Common myeloid progenitor, CD34-positive (primary cell): ENCODE measurements at regions not wholly inside any gene's neighbourhood (a gene's known extent, or its start where the extent isn't known, plus 50 kb on each side); places are given as distances from the start of the nearest gene placed in this dataset.
"Not testable (repeated sequence)": the region's sequence is repeated elsewhere in the genome, so short reads cannot be mapped to it uniquely, and the experiment has no call there.

Experiments
- CTCF ChIA-PET: fragments of 350-600 bp; sonication (Branson Sonifier 250); formaldehyde crosslinking; loops from one replicate; lab custom pipeline; 2021; ENCODE audit warnings: antibody characterized with exemption; lab: Charles Lee
- POLR2A ChIA-PET: fragments of 350-600 bp; sonication (Branson Sonifier 250); formaldehyde crosslinking; loops from one replicate; lab custom pipeline; 2021; ENCODE audit warnings: antibody characterized with exemption; lab: Charles Lee
- DNase-seq, 3 donors: peaks; one replicate each; pipeline versions ENCODE4 v3.0.0 to v3.0.0-alpha.2; 2013
- H3K27ac ChIP-seq, 2 experiments: 1 replicate in 1 of 2; 2 replicates in 1 of 2; pipeline ENCODE4 v1.7.0; 2013; ENCODE audit warnings: inconsistent platforms in 2 of 2, low read length in 2 of 2, mild to moderate bottlenecking in 2 of 2, low read depth in 1 of 2, moderate library complexity in 1 of 2; ENCODE audit not compliant: severe bottlenecking in 2 of 2, insufficient read depth in 1 of 2, poor library complexity in 1 of 2
- H3K27me3 ChIP-seq, 5 experiments: replicated peaks in 2 of 5; 1 replicate in 3 of 5; 2 replicates in 2 of 5; pipeline versions ENCODE4 v1.6.1 to v1.7.0; 2013; ENCODE audit warnings: low read length in 4 of 5, mild to moderate bottlenecking in 2 of 5, moderate library complexity in 2 of 5, inconsistent platforms in 1 of 5; ENCODE audit not compliant: insufficient read depth in 5 of 5, control insufficient read depth in 4 of 5
- H3K36me3 ChIP-seq, 4 experiments: 1 replicate in 2 of 4; 2 replicates in 2 of 4; pipeline versions ENCODE4 v1.6.1 to v1.7.0; 2013; ENCODE audit warnings: low read length in 3 of 4, control low read depth in 1 of 4, mild to moderate bottlenecking in 1 of 4; ENCODE audit not compliant: control insufficient read depth in 4 of 4, insufficient read depth in 4 of 4
- H3K4me1 ChIP-seq, 4 experiments: 1 replicate in 3 of 4; 2 replicates in 1 of 4; pipeline versions ENCODE4 v1.6.1 to v1.7.1; 2013; ENCODE audit warnings: low read length in 3 of 4, mild to moderate bottlenecking in 3 of 4, control low read depth in 1 of 4, inconsistent platforms in 1 of 4, moderate library complexity in 1 of 4; ENCODE audit not compliant: control insufficient read depth in 4 of 4, insufficient read depth in 4 of 4; ENCODE audit errors: control extremely low read depth in 1 of 4
- H3K4me3 ChIP-seq, 7 experiments: 1 replicate in 4 of 7; 2 replicates in 3 of 7; pipeline versions ENCODE4 v1.5.1 to v1.7.0; 2013; ENCODE audit warnings: mild to moderate bottlenecking in 7 of 7, low read length in 6 of 7, moderate library complexity in 6 of 7, inconsistent platforms in 2 of 7, low read depth in 2 of 7, control low read depth in 1 of 7; ENCODE audit not compliant: insufficient read depth in 4 of 7, control insufficient read depth in 1 of 7; ENCODE audit errors: extremely low read depth in 1 of 7
- H3K9me3 ChIP-seq, 5 experiments: 1 replicate in 4 of 5; 2 replicates in 1 of 5; pipeline versions ENCODE4 v1.6.1 to v1.7.1; 2013; ENCODE audit warnings: low read length in 4 of 5, mild to moderate bottlenecking in 2 of 5, inconsistent platforms in 1 of 5, low read depth in 1 of 5, moderate library complexity in 1 of 5; ENCODE audit not compliant: control insufficient read depth in 4 of 5, insufficient read depth in 2 of 5; ENCODE audit errors: control extremely low read depth in 1 of 5
- WGBS: methylation state at CpG from one replicate; pipeline ENCODE4 v1.1.5; 2013; ENCODE audit not compliant: insufficient coverage; 5-methylcytosine and 5-hydroxymethylcytosine counted together

- no peaks in the 10 kb centered on the region for H3K27me3 ChIP-seq
- ChIA-PET CTCF (no interaction called here), POLR2A (no interaction called here)
- no peaks in the 10 kb centered on the region for H3K4me1 ChIP-seq
- no peak overlapping the region for H3K27ac ChIP-seq
- DNase-seq: no peak
- no peaks in the 10 kb centered on the region for H3K36me3 ChIP-seq
- no peak overlapping the region for H3K4me3 ChIP-seq
- 91% methylated on average over 5 of the region's 7 CpGs for WGBS
- peaks cover 0 to 2% (median 0%) of the 10 kb centered on the region in 5 experiments for H3K9me3 ChIP-seq
These were observed 223.1 kb upstream of the AKR1E2 start for GRCh38 chr10:4602764-4603491.

- 100% methylated on average over 1 of the region's 2 CpGs for WGBS
- no peak overlapping the region for H3K27ac ChIP-seq
- H3K4me3 ChIP-seq: no peak overlapping the region
- CTCF ChIA-PET: no interaction called here
- no peaks in the 10 kb centered on the region for H3K4me1 ChIP-seq
- no peaks in the 10 kb centered on the region for H3K36me3 ChIP-seq
- no peak for DNase-seq
- peaks cover 0 to 2% (median 0%) of the 10 kb centered on the region in 5 experiments for H3K9me3 ChIP-seq
- no peaks in the 10 kb centered on the region for H3K27me3 ChIP-seq
- POLR2A ChIA-PET: no interaction called here
These were observed 226.5 kb upstream of the AKR1E2 start for GRCh38 chr10:4599471-4599870.

GRCh38 chr10:4597898-4598297 lies 228.1 kb upstream of the AKR1E2 start:
- WGBS: no CpG with 5 or more reads among the region's 2 CpGs

GRCh38 chr10:4596951-4597350 lies 229.1 kb upstream of the AKR1E2 start:
- no CpG with 5 or more reads among the region's 1 CpG for WGBS
- no peak for DNase-seq
- Histone ChIP-seq H3K27me3 (no peaks in the 10 kb centered on the region), H3K9me3 (peaks cover 0 to 2% (median 0%) of the 10 kb centered on the region in 5 experiments), H3K36me3 (no peaks in the 10 kb centered on the region), H3K4me3 (no peak overlapping the region), H3K4me1 (no peaks in the 10 kb centered on the region), H3K27ac (no peak overlapping the region)
- ChIA-PET POLR2A (no interaction called here), CTCF (no interaction called here)

More at GRCh38 chr10:4597898-4598297, 228.1 kb upstream of the AKR1E2 start:
- H3K4me3 ChIP-seq, H3K27me3 ChIP-seq, H3K36me3 ChIP-seq, H3K9me3 ChIP-seq, DNase-seq, H3K4me1 ChIP-seq, CTCF ChIA-PET, H3K27ac ChIP-seq, POLR2A ChIA-PET: not testable (repeated sequence)

- CTCF ChIA-PET: interaction anchor here (1.2 kb wide), 1 partner anchor 18 kb away, joined by 3 read pairs; no protein-coding TSS in a partner anchor
- H3K4me3 ChIP-seq: no peak overlapping the region
- no peak for DNase-seq
- H3K36me3 ChIP-seq: no peaks in the 10 kb centered on the region
- no peak overlapping the region for H3K27ac ChIP-seq
- WGBS: 100% methylated on average over 2 of the region's 4 CpGs
- POLR2A ChIA-PET: no interaction called here
- H3K4me1 ChIP-seq: no peaks in the 10 kb centered on the region
- no peaks in the 10 kb centered on the region for H3K27me3 ChIP-seq
- no peaks in the 10 kb centered on the region for H3K9me3 ChIP-seq
These were observed 230.2 kb upstream of the AKR1E2 start for GRCh38 chr10:4595719-4596319.

- H3K4me3 ChIP-seq: no peak overlapping the region
- no peak for DNase-seq
- no peaks in the 10 kb centered on the region for H3K27me3 ChIP-seq
- H3K27ac ChIP-seq: no peak overlapping the region
- CTCF ChIA-PET: no interaction called here
- H3K4me1 ChIP-seq: no peaks in the 10 kb centered on the region
- no peaks in the 10 kb centered on the region for H3K9me3 ChIP-seq
- no CpG with 5 or more reads among the region's 1 CpG for WGBS
- no peaks in the 10 kb centered on the region for H3K36me3 ChIP-seq
- POLR2A ChIA-PET: no interaction called here
These were observed 235.2 kb upstream of the AKR1E2 start for GRCh38 chr10:4590807-4591206.

- Histone ChIP-seq H3K4me1 (no peaks in the 10 kb centered on the region), H3K27ac (no peak overlapping the region), H3K27me3 (no peaks in the 10 kb centered on the region), H3K9me3 (no peaks in the 10 kb centered on the region), H3K36me3 (no peaks in the 10 kb centered on the region), H3K4me3 (no peak overlapping the region)
- no peak for DNase-seq
- ChIA-PET POLR2A (no interaction called here), CTCF (interaction anchor here (2.1 kb wide), 1 partner anchor 12 kb away, joined by 5 read pairs; no protein-coding TSS in a partner anchor)
- WGBS: no CpG with 5 or more reads among the region's 3 CpGs
These were observed 237.2 kb upstream of the AKR1E2 start for GRCh38 chr10:4588824-4589223.
